ENCODE measurements at regions not wholly inside any gene's neighbourhood (a gene's known extent, or its start where the extent isn't known, plus 50 kb on each side); places are given as distances from the start of the nearest gene placed in this dataset.

GRCh38 chr4:121449416-121449815, 68.6 kb upstream of the QRFPR start:
- no peak overlapping the region for H3K4me2 ChIP-seq (ENCODE audit: insufficient read depth, low read length)
- no peaks in the 10 kb centered on the region for H3K79me2 ChIP-seq (ENCODE audit: control insufficient read depth, insufficient read depth, low read length)
- BruUV-seq (replicated peaks): no TSS peak
- no peak for FAIRE-seq
- ChIA-PET POLR2A (no interaction called here), CTCF (ENCODE audit: low intra/inter-chr PET ratio) (no interaction called here)
- intact Hi-C loops (cut with micrococcal nuclease): no loop called here
- no peak overlapping the region for H2AFZ ChIP-seq (ENCODE audit: low read depth, low read length)
- no peaks in the 10 kb centered on the region for H3K9me1 ChIP-seq (ENCODE audit: control insufficient read depth, insufficient read depth, low read length)
- no peaks in the 10 kb centered on the region for H3K9me3 ChIP-seq (replicated peaks; ENCODE audit: control insufficient read depth, insufficient read depth, low read depth, low read length)
- no peaks in the 10 kb centered on the region for H3K27me3 ChIP-seq (ENCODE audit: control insufficient read depth in 2 of 2, insufficient read depth in 2 of 2, low read length in 2 of 2)
- H3K9ac ChIP-seq (ENCODE audit: insufficient read depth in 1 of 2, low read depth in 2 of 2, low read length in 2 of 2): no peak overlapping the region
- ATAC-seq: no peak
- DNase-seq (ENCODE audit: extremely low read depth in 1 of 4, low spot score in 3 of 4): no peak
- H3K36me3 ChIP-seq (ENCODE audit: control insufficient read depth, insufficient read depth, low read length): no peaks in the 10 kb centered on the region
- no peak overlapping the region for H3K4me3 ChIP-seq
- whole genome bisulfite sequencing (ENCODE audit: insufficient coverage, low coverage, missing lambda C conversion rate): 0% methylated on average over 1 of the region's 1 CpG
- no peak overlapping the region for H3K27ac ChIP-seq (ENCODE audit: extremely low read depth, low read depth, low read length)
- TF ChIP-seq ZNF165 (CRISPR knock-in tag; IDR thresholded peaks at IDR 0.05; ENCODE audit: borderline replicate concordance) (no peak), MXI1 (IDR thresholded peaks at IDR 0.05; ENCODE audit: low read depth, low read length) (no peak), TRIM24 (IDR thresholded peaks at IDR 0.05) (no peak), SIN3A (IDR thresholded peaks at IDR 0.05; ENCODE audit: borderline replicate concordance in 2 of 2, control insufficient read depth in 1 of 2, low read depth in 2 of 2, low read length in 2 of 2) (no peak), IFI16 (CRISPR knock-in tag; IDR thresholded peaks at IDR 0.05) (no peak), TCF3 (CRISPR knock-in tag; IDR thresholded peaks at IDR 0.05) (no peak), BRD9 (IDR thresholded peaks at IDR 0.05; ENCODE audit: low read depth, partially characterized antibody) (no peak), HNRNPH1 (optimal IDR thresholded peaks at IDR 0.05; ENCODE audit: low read depth, low read length) (no peak), ADNP (tag; IDR thresholded peaks at IDR 0.05) (no peak), BRF1 (IDR thresholded peaks at IDR 0.05; ENCODE audit: borderline replicate concordance, extremely low read depth, insufficient read length) (no peak), ZNF449 (CRISPR knock-in tag; IDR thresholded peaks at IDR 0.05) (no peak), THAP12 (CRISPR knock-in tag; IDR thresholded peaks at IDR 0.05) (no peak), RFX1 (IDR thresholded peaks at IDR 0.05) (no peak), HLTF (IDR thresholded peaks at IDR 0.05) (no peak), CREB3L1 (IDR thresholded peaks at IDR 0.05; ENCODE audit: borderline replicate concordance, low read depth) (no peak), RFX7 (CRISPR knock-in tag; IDR thresholded peaks at IDR 0.05) (no peak), SLC30A9 (CRISPR knock-in tag; IDR thresholded peaks at IDR 0.05) (no peak), TAF15 (IDR thresholded peaks at IDR 0.05; ENCODE audit: low read depth, low read length) (no peak), TAL1 (IDR thresholded peaks at IDR 0.05) (no peak), ZNF655 (CRISPR knock-in tag; IDR thresholded peaks at IDR 0.05) (no peak)
- in situ Hi-C loops (cut with MboI): no loop called here
- H3K4me1 ChIP-seq (replicated peaks in 1 of 2; ENCODE audit: control insufficient read depth in 2 of 2, insufficient read depth in 2 of 2, low read length in 2 of 2): no peaks in the 10 kb centered on the region
- no peaks in the 10 kb centered on the region for H4K20me1 ChIP-seq (replicated peaks; ENCODE audit: control insufficient read depth, insufficient read depth, low read length)

All from K562 (cell line).